Mesenchymal stem cell (in vitro differentiated cells and primary cell): ENCODE measurements at regions not wholly inside any gene's neighbourhood (a gene's known extent, or its start where the extent isn't known, plus 50 kb on each side); places are given as distances from the start of the nearest gene placed in this dataset.
"Not testable (repeated sequence)": the region's sequence is repeated elsewhere in the genome, so short reads cannot be mapped to it uniquely, and the experiment has no call there.

Experiments used
- DNase-seq: peaks from one replicate; pipeline ENCODE4 v3.0.0-alpha.2; 2013
- H2AFZ ChIP-seq: one replicate; pipeline ENCODE4 v1.6.1; 2013; ENCODE audit warnings: low read depth, mild to moderate bottlenecking, control low read depth, inconsistent platforms, low read length, moderate library complexity
- H2AK5ac ChIP-seq: 2 replicates; pipeline ENCODE4 v1.6.1; 2013; ENCODE audit warnings: low read length, moderate library complexity, mild to moderate bottlenecking, inconsistent platforms; ENCODE audit not compliant: severe bottlenecking
- H2BK120ac ChIP-seq: one replicate; pipeline ENCODE4 v1.6.1; 2013; ENCODE audit warnings: low read depth, mild to moderate bottlenecking, inconsistent platforms, low read length, moderate library complexity
- H2BK12ac ChIP-seq, 2 experiments: one replicate each; pipeline ENCODE4 v1.6.1; 2013; ENCODE audit warnings: inconsistent platforms in 2 of 2, low read length in 2 of 2, mild to moderate bottlenecking in 2 of 2, moderate library complexity in 2 of 2, control low read depth in 1 of 2
- H2BK15ac ChIP-seq: one replicate; pipeline ENCODE4 v1.6.1; 2013; ENCODE audit warnings: mild to moderate bottlenecking, low read depth, inconsistent platforms; ENCODE audit not compliant: poor library complexity, severe bottlenecking
- H2BK5ac ChIP-seq: 2 replicates; pipeline ENCODE4 v1.6.1; 2013; ENCODE audit warnings: low read depth, mild to moderate bottlenecking, low read length, control low read depth, inconsistent platforms; ENCODE audit not compliant: poor library complexity, severe bottlenecking
- H3K14ac ChIP-seq, 2 experiments: one replicate each; pipeline ENCODE4 v1.6.1; 2013; ENCODE audit warnings: inconsistent platforms in 2 of 2, low read length in 2 of 2, control low read depth in 1 of 2, mild to moderate bottlenecking in 1 of 2, moderate library complexity in 1 of 2
- H3K18ac ChIP-seq, 2 experiments: one replicate each; pipeline ENCODE4 v1.6.1; 2013; ENCODE audit warnings: inconsistent platforms in 2 of 2, low read length in 2 of 2, control low read depth in 1 of 2, low read depth in 1 of 2, mild to moderate bottlenecking in 1 of 2
- H3K23ac ChIP-seq, 2 experiments: one replicate each; pipeline ENCODE4 v1.6.1; 2013; ENCODE audit warnings: inconsistent platforms in 2 of 2, low read length in 2 of 2, mild to moderate bottlenecking in 2 of 2, moderate library complexity in 2 of 2, control low read depth in 1 of 2
- H3K27ac ChIP-seq: 2 replicates; pipeline ENCODE4 v1.5.1; 2013; ENCODE audit warnings: mild to moderate bottlenecking, moderate library complexity, low read length, control low read depth, inconsistent platforms; ENCODE audit not compliant: poor library complexity, severe bottlenecking
- H3K27me3 ChIP-seq, 2 experiments: 2 replicates each; pipeline versions ENCODE4 v1.6.1 to v1.7.0; 2013; ENCODE audit warnings: low read length in 2 of 2, mild to moderate bottlenecking in 2 of 2, moderate library complexity in 2 of 2, control low read depth in 1 of 2, inconsistent platforms in 1 of 2; ENCODE audit not compliant: control insufficient read depth in 1 of 2, insufficient read depth in 1 of 2
- H3K36me3 ChIP-seq, 2 experiments: 2 replicates each; pipeline versions ENCODE4 v1.6.1 to v1.7.0; 2013; ENCODE audit warnings: low read length in 2 of 2, control low read depth in 1 of 2, inconsistent platforms in 1 of 2, low read depth in 1 of 2, mild to moderate bottlenecking in 1 of 2; ENCODE audit not compliant: insufficient read depth in 2 of 2, control insufficient read depth in 1 of 2
- H3K4ac ChIP-seq, 2 experiments: one replicate each; pipeline ENCODE4 v1.6.1; 2013; ENCODE audit warnings: inconsistent platforms in 2 of 2, low read length in 2 of 2, mild to moderate bottlenecking in 2 of 2, moderate library complexity in 2 of 2, control low read depth in 1 of 2, low read depth in 1 of 2
- H3K4me1 ChIP-seq: 2 replicates; pipeline ENCODE4 v1.6.1; 2013; ENCODE audit warnings: low read depth, low read length, control low read depth; ENCODE audit not compliant: control insufficient read depth, insufficient read depth
- H3K4me2 ChIP-seq: 2 replicates; pipeline ENCODE4 v1.6.1; 2013; ENCODE audit warnings: low read length, mild to moderate bottlenecking, inconsistent platforms; ENCODE audit not compliant: poor library complexity, severe bottlenecking
- H3K4me3 ChIP-seq, 2 experiments: 2 replicates each; pipeline versions ENCODE4 v1.5.1 to v1.7.0; 2013; ENCODE audit warnings: low read length in 2 of 2, mild to moderate bottlenecking in 2 of 2, control low read depth in 1 of 2, low read depth in 1 of 2; ENCODE audit not compliant: insufficient read depth in 1 of 2
- H3K79me1 ChIP-seq: replicated peaks from 2 replicates; pipeline ENCODE4 v1.6.1; 2013; ENCODE audit warnings: mild to moderate bottlenecking, control low read depth, low read length, inconsistent platforms; ENCODE audit not compliant: poor library complexity, severe bottlenecking
- H3K9ac ChIP-seq: 2 replicates; pipeline ENCODE4 v1.7.0; 2013; ENCODE audit warnings: mild to moderate bottlenecking, low read length, moderate library complexity
- H3K9me3 ChIP-seq: 2 replicates; pipeline ENCODE4 v1.7.0; 2013; ENCODE audit warnings: mild to moderate bottlenecking, low read length; ENCODE audit not compliant: control insufficient read depth
- H4K8ac ChIP-seq: one replicate; pipeline ENCODE4 v1.6.1; 2013; ENCODE audit warnings: inconsistent platforms, mild to moderate bottlenecking, low read length, moderate library complexity
- H4K91ac ChIP-seq: one replicate; pipeline ENCODE4 v1.6.1; 2013; ENCODE audit warnings: mild to moderate bottlenecking, low read length, inconsistent platforms
- WGBS: methylation state at CpG from one replicate; pipeline ENCODE4 v1.1.7; 2013; ENCODE audit warnings: mixed read lengths; 5-methylcytosine and 5-hydroxymethylcytosine counted together

- not testable (repeated sequence) for H3K4me3 ChIP-seq, H2BK15ac ChIP-seq, H3K4ac ChIP-seq, H3K9me3 ChIP-seq, H3K27ac ChIP-seq, DNase-seq, H3K4me2 ChIP-seq, H2AFZ ChIP-seq, H2AK5ac ChIP-seq, H2BK12ac ChIP-seq, H4K8ac ChIP-seq, H2BK120ac ChIP-seq, H3K23ac ChIP-seq, H3K27me3 ChIP-seq, H3K14ac ChIP-seq, H3K36me3 ChIP-seq, H2BK5ac ChIP-seq, H3K9ac ChIP-seq, H3K18ac ChIP-seq, H3K79me1 ChIP-seq, H3K4me1 ChIP-seq
- H4K91ac ChIP-seq, result peak overlapping the region; percentile 15
- WGBS, result 97% methylated on average over 6 of the region's 7 CpGs
These were observed 192.6 kb upstream of the IRF2BP2 start for GRCh38 chr1:234802586-234802985.

- not testable (repeated sequence) for H3K36me3 ChIP-seq, H3K27me3 ChIP-seq, H3K79me1 ChIP-seq, H2BK120ac ChIP-seq, H3K27ac ChIP-seq, H3K9ac ChIP-seq, H4K8ac ChIP-seq, H2AK5ac ChIP-seq, DNase-seq, H3K14ac ChIP-seq, H3K18ac ChIP-seq, H2AFZ ChIP-seq, H3K4me1 ChIP-seq, H3K4me3 ChIP-seq, H2BK12ac ChIP-seq, H3K23ac ChIP-seq, H3K4ac ChIP-seq, H2BK15ac ChIP-seq, H3K9me3 ChIP-seq, H3K4me2 ChIP-seq, H2BK5ac ChIP-seq, H4K91ac ChIP-seq
- WGBS, result 96% methylated on average over 4 of the region's 4 CpGs
These were observed 191.7 kb upstream of the IRF2BP2 start for GRCh38 chr1:234801636-234802035.

- not testable (repeated sequence) for H3K27ac ChIP-seq, H2AK5ac ChIP-seq
These were observed 191.2 kb upstream of the IRF2BP2 start for GRCh38 chr1:234801147-234801546.

DNA sequence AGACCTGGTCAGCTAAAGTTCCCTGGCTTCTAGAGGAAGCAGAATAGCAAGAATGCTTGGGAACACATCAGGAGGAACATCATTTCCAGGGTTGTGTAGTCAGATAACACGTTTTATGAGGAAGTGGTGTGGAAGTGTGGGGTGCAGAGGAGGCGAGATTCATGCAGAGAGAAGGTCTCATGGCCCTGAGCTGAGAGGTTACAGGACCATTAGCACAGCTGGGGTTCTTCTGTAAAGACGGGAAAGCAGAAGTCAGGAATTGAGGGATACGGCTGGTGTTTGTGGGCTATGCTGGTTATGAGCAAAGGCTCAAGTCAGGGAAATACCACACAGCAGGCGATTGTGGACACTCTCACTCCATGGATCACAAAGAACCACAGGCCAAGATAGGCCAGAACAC lies 190.6 kb upstream of the IRF2BP2 start:
- not testable (repeated sequence) for H2BK15ac ChIP-seq, H2AFZ ChIP-seq, H3K4me2 ChIP-seq, H2AK5ac ChIP-seq, H3K9me3 ChIP-seq, H3K4ac ChIP-seq, H3K4me1 ChIP-seq, H3K27ac ChIP-seq, H3K9ac ChIP-seq, H3K23ac ChIP-seq, H2BK120ac ChIP-seq, H3K27me3 ChIP-seq, H3K14ac ChIP-seq, H4K8ac ChIP-seq, H3K79me1 ChIP-seq, H3K4me3 ChIP-seq, DNase-seq, H3K36me3 ChIP-seq, H4K91ac ChIP-seq, H2BK5ac ChIP-seq, H2BK12ac ChIP-seq, H3K18ac ChIP-seq
- WGBS, result 93% methylated on average over 2 of the region's 5 CpGs

More at GRCh38 chr1:234801147-234801546, 191.2 kb upstream of the IRF2BP2 start:
- H3K4me1 ChIP-seq, DNase-seq, H3K9ac ChIP-seq, H2BK5ac ChIP-seq, H3K4me2 ChIP-seq, H3K23ac ChIP-seq, H2BK15ac ChIP-seq, H2AFZ ChIP-seq, H3K18ac ChIP-seq, H3K79me1 ChIP-seq, H3K36me3 ChIP-seq, H2BK120ac ChIP-seq, H3K4me3 ChIP-seq, H3K14ac ChIP-seq, H3K4ac ChIP-seq, H3K27me3 ChIP-seq, H2BK12ac ChIP-seq, H4K91ac ChIP-seq, H3K9me3 ChIP-seq, H4K8ac ChIP-seq: not testable (repeated sequence)
- WGBS, result no CpG with 5 or more reads among the region's 2 CpGs
